ENCODE measurements at regions not wholly inside any gene's neighbourhood (a gene's known extent, or its start where the extent isn't known, plus 50 kb on each side); places are given as distances from the start of the nearest gene placed in this dataset.

DNA sequence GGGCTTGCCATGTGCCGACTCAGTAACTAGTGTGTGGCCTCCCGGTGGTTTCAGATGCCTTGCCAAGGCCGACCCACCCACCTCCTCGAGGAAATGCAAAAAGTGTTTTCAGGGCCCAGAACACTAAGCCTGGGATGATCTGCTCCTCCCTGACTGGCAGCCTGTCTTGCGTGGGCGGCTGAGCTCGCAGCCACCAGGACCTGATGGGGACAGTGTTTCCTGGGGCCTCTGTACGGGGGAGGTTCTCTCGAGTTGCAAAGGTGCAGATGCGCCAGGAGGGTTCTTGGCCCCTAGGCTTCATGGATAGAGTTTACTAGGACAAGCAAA is 85.2 kb downstream of the GLI2 start:
- peak overlapping the region; percentile 30 for H3K4me3 Mint-ChIP-seq
- H3K36me3 Mint-ChIP-seq, result peaks cover 2% of the 10 kb centered on the region
- no peak for DNase-seq (ENCODE audit: low spot score in 2 of 2, unreplicated experiment in 2 of 2)
- peaks cover 38% of the 10 kb centered on the region for H3K4me1 Mint-ChIP-seq
- TF ChIP-seq CTCF (IDR thresholded peaks at IDR 0.05; ENCODE audit: unreplicated experiment), result no peak
- H3K27me3 Mint-ChIP-seq (ENCODE audit: low read depth), result no peaks in the 10 kb centered on the region
- H3K27ac Mint-ChIP-seq, result peak overlapping the region; percentile 51
- no peaks in the 10 kb centered on the region for H3K9me3 Mint-ChIP-seq

DNA sequence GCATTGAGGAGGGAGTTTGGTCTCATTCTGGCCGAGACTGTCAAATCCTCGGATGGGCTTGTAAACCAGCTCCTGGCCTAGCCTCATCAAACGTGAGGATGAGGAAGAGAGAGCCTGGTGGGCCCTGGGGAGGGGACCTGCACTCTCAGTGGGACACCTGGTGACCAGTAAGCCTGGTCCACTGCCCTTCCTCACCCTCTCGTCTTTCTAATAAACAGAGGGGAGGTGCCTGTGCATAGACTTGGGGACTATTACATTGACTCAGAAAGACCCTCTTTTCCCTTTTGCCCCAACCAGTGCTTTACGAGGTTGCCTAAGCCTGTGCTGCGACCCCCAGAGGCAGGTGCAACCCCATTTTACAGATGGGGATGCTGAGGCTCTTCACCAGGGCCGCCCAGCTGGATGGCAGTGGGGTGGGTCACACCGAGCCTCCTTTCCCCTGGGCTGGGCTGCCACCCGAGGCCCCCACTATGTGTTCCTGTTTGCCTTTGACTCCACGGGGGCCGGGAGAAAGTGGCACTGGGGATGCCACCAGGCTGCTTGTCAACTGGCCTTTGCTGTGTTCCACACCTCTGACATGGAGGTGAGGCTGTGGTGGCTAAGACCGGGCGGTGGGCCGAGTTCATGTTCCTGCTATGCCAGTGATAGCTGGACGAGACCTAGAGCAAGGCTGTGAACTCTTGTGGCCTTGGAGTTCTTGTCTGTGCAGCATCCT is 85.9 kb downstream of the GLI2 start:
- Mint-ChIP-seq H3K9me3 (no peaks in the 10 kb centered on the region), H3K36me3 (peaks cover 2% of the 10 kb centered on the region), H3K27me3 (ENCODE audit: low read depth) (no peaks in the 10 kb centered on the region), H3K4me3 (no peak overlapping the region), H3K27ac (peak overlapping the region; percentile 51), H3K4me1 (peaks cover 37% of the 10 kb centered on the region)
- DNase-seq (ENCODE audit: low spot score in 2 of 2, unreplicated experiment in 2 of 2), result no peak
- no peak for TF ChIP-seq CTCF (IDR thresholded peaks at IDR 0.05; ENCODE audit: unreplicated experiment)

GRCh38 chr2:120822933-120823332 is 87.3 kb downstream of the GLI2 start:
- Mint-ChIP-seq H3K36me3 (peaks cover 2% of the 10 kb centered on the region), H3K27me3 (ENCODE audit: low read depth) (no peaks in the 10 kb centered on the region), H3K4me3 (no peak overlapping the region), H3K4me1 (peaks cover 37% of the 10 kb centered on the region), H3K27ac (no peak overlapping the region), H3K9me3 (no peaks in the 10 kb centered on the region)
- no peak for TF ChIP-seq CTCF (IDR thresholded peaks at IDR 0.05; ENCODE audit: unreplicated experiment)
- DNase-seq (ENCODE audit: low spot score in 2 of 2, unreplicated experiment in 2 of 2), result no peak

GRCh38 chr2:120823551-120823950 is 87.9 kb downstream of the GLI2 start:
- Mint-ChIP-seq H3K27ac (no peak overlapping the region), H3K4me3 (no peak overlapping the region), H3K4me1 (peaks cover 40% of the 10 kb centered on the region), H3K9me3 (no peaks in the 10 kb centered on the region), H3K27me3 (ENCODE audit: low read depth) (no peaks in the 10 kb centered on the region), H3K36me3 (peaks cover 2% of the 10 kb centered on the region)
- TF ChIP-seq CTCF (IDR thresholded peaks at IDR 0.05; ENCODE audit: unreplicated experiment), result no peak
- DNase-seq (ENCODE audit: low spot score in 2 of 2, unreplicated experiment in 2 of 2), result no peak

GRCh38 chr2:120824246-120824645 is 88.6 kb downstream of the GLI2 start:
- Mint-ChIP-seq H3K4me3 (no peak overlapping the region), H3K27ac (no peak overlapping the region), H3K36me3 (peaks cover 4% of the 10 kb centered on the region), H3K4me1 (peaks cover 43% of the 10 kb centered on the region), H3K9me3 (no peaks in the 10 kb centered on the region), H3K27me3 (ENCODE audit: low read depth) (no peaks in the 10 kb centered on the region)
- no peak for TF ChIP-seq CTCF (IDR thresholded peaks at IDR 0.05; ENCODE audit: unreplicated experiment)
- DNase-seq (ENCODE audit: low spot score in 2 of 2, unreplicated experiment in 2 of 2), result no peak
